Astrocyte (in vitro differentiated cells and primary cell): ENCODE measurements at regions not wholly inside any gene's neighbourhood (a gene's known extent, or its start where the extent isn't known, plus 50 kb on each side); places are given as distances from the start of the nearest gene placed in this dataset.

ENCODE experiments used
- EZH2 ChIP-seq: IDR thresholded peaks from 2 replicates; pipeline ENCODE4 v1.6.1; 2012; ENCODE audit warnings: mild to moderate bottlenecking, low read length, inconsistent platforms; ENCODE audit not compliant: insufficient read depth
- TF ChIP-seq, protein P1 (sequence below): IDR thresholded peaks from 2 replicates; pipeline ENCODE4 v1.5.1; 2011; ENCODE audit warnings: low read depth, mild to moderate bottlenecking, inconsistent platforms, low read length, moderate library complexity; ENCODE audit not compliant: insufficient read depth

DNA sequence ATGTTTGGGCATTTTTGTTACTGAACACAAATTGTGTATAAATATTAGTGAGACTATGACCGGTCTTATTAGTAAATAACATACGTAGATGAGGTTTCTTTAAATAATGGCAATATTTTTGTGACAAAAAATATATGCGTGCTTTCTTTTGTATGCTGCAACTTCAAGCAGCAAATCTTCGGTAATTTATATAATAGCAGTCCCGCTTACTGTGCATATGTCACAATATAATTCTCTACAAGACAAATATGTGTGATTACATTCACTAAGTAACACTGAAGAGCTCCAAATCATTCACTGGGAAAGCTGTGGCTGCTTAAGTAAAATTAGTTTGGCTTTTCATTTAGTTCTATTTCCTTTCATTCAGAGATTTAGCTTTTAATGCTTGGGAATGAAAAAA lies 376.0 kb downstream of the CYLC2 start:
- TF ChIP-seq, protein P1, sequence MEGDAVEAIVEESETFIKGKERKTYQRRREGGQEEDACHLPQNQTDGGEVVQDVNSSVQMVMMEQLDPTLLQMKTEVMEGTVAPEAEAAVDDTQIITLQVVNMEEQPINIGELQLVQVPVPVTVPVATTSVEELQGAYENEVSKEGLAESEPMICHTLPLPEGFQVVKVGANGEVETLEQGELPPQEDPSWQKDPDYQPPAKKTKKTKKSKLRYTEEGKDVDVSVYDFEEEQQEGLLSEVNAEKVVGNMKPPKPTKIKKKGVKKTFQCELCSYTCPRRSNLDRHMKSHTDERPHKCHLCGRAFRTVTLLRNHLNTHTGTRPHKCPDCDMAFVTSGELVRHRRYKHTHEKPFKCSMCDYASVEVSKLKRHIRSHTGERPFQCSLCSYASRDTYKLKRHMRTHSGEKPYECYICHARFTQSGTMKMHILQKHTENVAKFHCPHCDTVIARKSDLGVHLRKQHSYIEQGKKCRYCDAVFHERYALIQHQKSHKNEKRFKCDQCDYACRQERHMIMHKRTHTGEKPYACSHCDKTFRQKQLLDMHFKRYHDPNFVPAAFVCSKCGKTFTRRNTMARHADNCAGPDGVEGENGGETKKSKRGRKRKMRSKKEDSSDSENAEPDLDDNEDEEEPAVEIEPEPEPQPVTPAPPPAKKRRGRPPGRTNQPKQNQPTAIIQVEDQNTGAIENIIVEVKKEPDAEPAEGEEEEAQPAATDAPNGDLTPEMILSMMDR: no peak
- TF ChIP-seq EZH2: no peak
